Esophagus (tissue), 2 donors: ENCODE measurements at regions not wholly inside any gene's neighbourhood (a gene's known extent, or its start where the extent isn't known, plus 50 kb on each side); places are given as distances from the start of the nearest gene placed in this dataset.

Source experiments
- H3K27ac ChIP-seq, 2 donors: one replicate each; pipeline ENCODE4 v1.5.1; 2013; ENCODE audit warnings: low read depth in 2 of 2, mild to moderate bottlenecking in 2 of 2, inconsistent platforms in 1 of 2, low read length in 1 of 2, moderate library complexity in 1 of 2
- H3K27me3 ChIP-seq, 2 donors: one replicate each; pipeline ENCODE4 v1.6.1; 2013; ENCODE audit warnings: low read length in 2 of 2, control low read depth in 1 of 2, mild to moderate bottlenecking in 1 of 2; ENCODE audit not compliant: insufficient read depth in 2 of 2, control insufficient read depth in 1 of 2
- H3K36me3 ChIP-seq, 2 donors: one replicate each; pipeline ENCODE4 v1.6.1; 2013; ENCODE audit warnings: low read length in 1 of 2; ENCODE audit not compliant: control insufficient read depth in 2 of 2, insufficient read depth in 2 of 2
- H3K4me1 ChIP-seq, 2 donors: one replicate each; pipeline ENCODE4 v1.6.1; 2013; ENCODE audit warnings: low read length in 1 of 2; ENCODE audit not compliant: control insufficient read depth in 2 of 2, insufficient read depth in 2 of 2
- H3K4me3 ChIP-seq, 2 donors: one replicate each; pipeline ENCODE4 v1.5.1; 2013; ENCODE audit warnings: low read length in 2 of 2, mild to moderate bottlenecking in 2 of 2, low read depth in 1 of 2, moderate library complexity in 1 of 2
- H3K9me3 ChIP-seq, 2 donors: one replicate each; pipeline ENCODE4 v1.6.1; 2013; ENCODE audit warnings: mild to moderate bottlenecking in 2 of 2, low read depth in 1 of 2, low read length in 1 of 2, moderate library complexity in 1 of 2; ENCODE audit not compliant: control insufficient read depth in 2 of 2, insufficient read depth in 1 of 2
- WGBS, 2 donors: extraction: QIAGEN DNeasy Blood & Tissue Kit; methylation state at CpG; one replicate each; pipeline ENCODE4 v1.1.7; 2013; 5-methylcytosine and 5-hydroxymethylcytosine counted together
- donor health status: healthy with polysubstance abuse.
- donor health status: Bipolar disorder and iron deficiency.

DNA sequence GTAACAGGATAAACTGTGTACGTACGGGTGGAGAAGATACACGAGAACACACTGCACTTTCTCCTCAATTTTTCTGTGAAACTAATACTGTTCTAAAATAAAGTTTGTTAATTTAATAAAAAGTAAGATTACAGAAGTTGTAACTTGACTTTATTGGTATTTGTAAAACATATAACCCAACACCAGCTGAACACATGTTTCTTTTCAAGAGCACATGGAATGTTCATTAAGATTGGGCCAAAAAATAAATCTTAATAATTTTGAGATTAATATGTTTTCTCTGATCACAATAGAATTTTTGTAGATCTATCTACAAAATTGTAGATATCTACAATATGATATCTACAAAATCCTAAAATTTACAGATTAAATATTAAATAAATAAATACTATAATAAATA lies 55.1 kb upstream of the ZNF599 start:
- 94% methylated on average over 3 of the region's 3 CpGs for WGBS, 2 donors
- H3K27me3 ChIP-seq: no peaks in the 10 kb centered on the region
- H3K9me3 ChIP-seq: peaks cover 0 to 5% of the 10 kb centered on the region in 2 donors

DNA sequence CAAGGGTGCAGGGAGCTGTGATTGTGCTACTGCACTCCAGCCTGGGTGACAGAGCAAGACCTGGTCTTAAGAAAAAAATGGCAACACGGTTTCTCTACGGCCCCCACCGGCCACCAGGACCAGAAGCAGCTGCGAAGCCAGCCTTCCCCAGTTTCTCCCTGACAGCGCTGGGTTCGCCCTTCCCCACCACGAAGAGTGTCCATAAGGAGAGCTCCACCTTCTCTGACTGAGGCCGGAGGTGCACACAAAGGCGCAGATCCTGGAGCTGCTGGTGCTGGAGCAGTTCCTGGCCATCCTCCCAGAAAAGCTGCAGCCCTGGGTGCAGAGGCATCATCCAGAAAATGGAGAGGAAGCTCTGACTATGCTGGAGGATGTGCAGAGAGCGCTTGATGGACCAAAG lies 52.2 kb upstream of the ZNF599 start:
- H3K9me3 ChIP-seq: no peaks in the 10 kb centered on the region
- WGBS, 2 donors: 83 to 86% methylated on average over 10 of the region's 10 CpGs
- no peak overlapping the region for H3K27ac ChIP-seq
- H3K27me3 ChIP-seq: no peaks in the 10 kb centered on the region
- no peaks in the 10 kb centered on the region for H3K36me3 ChIP-seq
- H3K4me3 ChIP-seq: no peak overlapping the region
- H3K4me1 ChIP-seq: no peaks in the 10 kb centered on the region

More for the DNA sequence above, 55.1 kb upstream of the ZNF599 start:
- no peak overlapping the region for H3K4me3 ChIP-seq
- H3K27ac ChIP-seq: no peak overlapping the region
- no peaks in the 10 kb centered on the region for H3K4me1 ChIP-seq
- H3K36me3 ChIP-seq: no peaks in the 10 kb centered on the region

GRCh38 chr19:34824686-34825085 lies 51.7 kb upstream of the ZNF599 start:
- no peak overlapping the region for H3K4me3 ChIP-seq
- H3K27ac ChIP-seq: no peak overlapping the region
- H3K4me1 ChIP-seq: no peaks in the 10 kb centered on the region
- H3K36me3 ChIP-seq: no peaks in the 10 kb centered on the region
- no peaks in the 10 kb centered on the region for H3K27me3 ChIP-seq
- H3K9me3 ChIP-seq: no peaks in the 10 kb centered on the region
- 87 to 95% methylated on average over 4 of the region's 4 CpGs for WGBS, 2 donors
